ENCODE measurements at regions not wholly inside any gene's neighbourhood (a gene's known extent, or its start where the extent isn't known, plus 50 kb on each side); places are given as distances from the start of the nearest gene placed in this dataset.

DNA sequence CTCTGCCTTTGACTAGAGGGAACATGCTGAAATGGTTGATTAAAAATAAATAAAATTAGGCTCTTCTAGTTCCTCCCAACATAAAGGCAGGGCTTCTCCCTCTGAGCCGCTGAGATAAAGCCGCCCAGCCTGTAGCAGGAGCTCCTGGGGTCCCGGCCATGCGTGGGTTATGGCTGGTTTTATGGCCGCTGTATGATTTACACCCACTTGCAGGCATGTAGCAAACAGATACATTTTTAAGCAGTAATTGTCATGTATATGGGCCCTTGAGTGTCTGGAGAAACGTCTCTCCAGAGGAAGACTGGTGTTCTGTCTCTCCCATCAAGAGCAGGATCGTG, 201.0 kb upstream of the TNRC6C start:
- H3K27ac Mint-ChIP-seq = no peak overlapping the region
- no peak overlapping the region for H3K4me3 Mint-ChIP-seq
- no peak for ATAC-seq
- peaks cover 40% of the 10 kb centered on the region for H3K27me3 Mint-ChIP-seq
- H3K9me3 Mint-ChIP-seq = no peaks in the 10 kb centered on the region
- no peaks in the 10 kb centered on the region for H3K36me3 Mint-ChIP-seq
- no peaks in the 10 kb centered on the region for H3K4me1 Mint-ChIP-seq

DNA sequence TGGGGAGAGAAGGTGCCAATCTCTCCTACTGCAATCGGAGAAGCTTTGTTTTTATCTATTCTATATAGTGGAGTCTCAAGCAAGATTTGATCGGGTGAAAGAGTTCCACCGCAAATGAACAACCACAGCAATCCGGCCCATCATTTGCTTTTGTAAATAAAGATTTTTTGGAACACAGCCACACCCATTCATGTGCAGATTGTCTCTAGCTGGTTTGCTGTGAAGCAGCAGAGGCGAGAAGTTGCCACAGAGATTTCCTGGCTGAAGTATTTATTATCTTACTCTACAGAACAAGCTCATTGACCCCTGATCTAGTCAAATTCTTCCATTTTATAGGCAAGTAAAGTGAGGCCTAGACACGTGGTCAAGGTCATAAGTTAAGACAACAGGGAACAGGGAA, 195.5 kb upstream of the TNRC6C start:
- H3K27me3 Mint-ChIP-seq = peaks cover 49% of the 10 kb centered on the region
- no peaks in the 10 kb centered on the region for H3K4me1 Mint-ChIP-seq
- H3K9me3 Mint-ChIP-seq = no peaks in the 10 kb centered on the region
- no peak overlapping the region for H3K27ac Mint-ChIP-seq
- H3K36me3 Mint-ChIP-seq = no peaks in the 10 kb centered on the region
- H3K4me3 Mint-ChIP-seq = no peak overlapping the region
- ATAC-seq = no peak

DNA sequence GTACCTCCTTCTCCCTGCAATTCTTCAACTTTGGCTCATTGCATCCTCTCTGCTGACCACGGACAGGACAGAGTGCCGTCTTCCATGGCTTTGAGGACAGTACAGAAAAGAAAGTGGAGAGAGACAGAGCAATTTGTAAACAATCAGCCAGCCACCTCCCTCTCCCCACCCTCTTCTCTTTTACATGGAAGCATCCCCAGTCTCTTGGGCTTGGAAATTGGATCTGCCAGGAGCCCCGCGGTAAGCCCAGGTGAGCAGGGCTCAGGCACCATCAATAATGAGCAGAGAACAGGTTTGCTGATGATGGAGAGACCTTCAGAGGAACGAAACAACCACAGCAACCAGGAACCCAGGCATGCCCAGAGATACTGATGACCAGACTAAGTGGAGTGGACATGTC, 194.9 kb upstream of the TNRC6C start:
- H3K27me3 Mint-ChIP-seq = peaks cover 54% of the 10 kb centered on the region
- no peaks in the 10 kb centered on the region for H3K9me3 Mint-ChIP-seq
- no peak overlapping the region for H3K27ac Mint-ChIP-seq
- no peak overlapping the region for H3K4me3 Mint-ChIP-seq
- no peaks in the 10 kb centered on the region for H3K36me3 Mint-ChIP-seq
- ATAC-seq = no peak
- H3K4me1 Mint-ChIP-seq = no peaks in the 10 kb centered on the region

DNA sequence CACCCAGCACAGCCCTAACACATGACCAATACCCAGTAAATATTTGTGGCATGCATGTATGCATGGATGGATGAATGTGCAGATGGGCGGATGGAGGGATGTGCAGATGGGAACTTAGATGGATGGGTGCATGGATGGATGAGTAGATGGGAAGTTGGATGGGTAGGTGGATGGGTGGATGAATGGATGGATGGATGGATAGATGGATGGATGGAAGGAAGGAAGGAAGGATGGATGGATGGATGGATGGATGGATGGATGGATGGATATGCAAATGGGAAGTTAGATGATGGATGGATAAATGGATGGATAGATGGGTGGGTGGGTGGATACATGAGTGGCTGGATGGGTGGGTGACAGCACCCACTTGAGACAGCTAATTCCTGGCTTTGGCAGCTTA, 193.2 kb upstream of the TNRC6C start:
- Mint-ChIP-seq H3K4me3 (no peak overlapping the region), H3K36me3 (no peaks in the 10 kb centered on the region), H3K9me3 (no peaks in the 10 kb centered on the region), H3K4me1 (no peaks in the 10 kb centered on the region), H3K27me3 (peaks cover 69% of the 10 kb centered on the region), H3K27ac (no peak overlapping the region)
- ATAC-seq = no peak

DNA sequence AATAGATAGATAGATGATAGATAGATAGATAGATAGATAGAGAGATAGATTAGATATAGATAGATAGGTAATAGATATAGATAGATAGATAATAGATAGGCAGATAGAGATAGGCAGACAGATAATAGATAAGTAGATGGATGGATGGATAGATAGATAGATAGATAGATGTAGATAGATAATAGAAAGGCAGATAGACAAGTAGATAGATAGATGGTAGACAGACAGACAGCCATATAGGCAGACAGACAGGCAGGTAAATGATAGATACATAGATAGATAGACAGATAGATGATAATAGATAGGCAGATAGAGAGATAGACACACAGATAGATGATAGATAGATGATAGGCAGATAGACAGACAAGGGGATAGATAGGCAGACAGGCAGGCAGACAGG, 191.4 kb upstream of the TNRC6C start:
- no peaks in the 10 kb centered on the region for H3K36me3 Mint-ChIP-seq
- ATAC-seq = no peak
- peaks cover 68% of the 10 kb centered on the region for H3K27me3 Mint-ChIP-seq
- H3K4me1 Mint-ChIP-seq = peaks cover 2% of the 10 kb centered on the region
- H3K4me3 Mint-ChIP-seq = no peak overlapping the region
- no peak overlapping the region for H3K27ac Mint-ChIP-seq
- H3K9me3 Mint-ChIP-seq = no peaks in the 10 kb centered on the region

DNA sequence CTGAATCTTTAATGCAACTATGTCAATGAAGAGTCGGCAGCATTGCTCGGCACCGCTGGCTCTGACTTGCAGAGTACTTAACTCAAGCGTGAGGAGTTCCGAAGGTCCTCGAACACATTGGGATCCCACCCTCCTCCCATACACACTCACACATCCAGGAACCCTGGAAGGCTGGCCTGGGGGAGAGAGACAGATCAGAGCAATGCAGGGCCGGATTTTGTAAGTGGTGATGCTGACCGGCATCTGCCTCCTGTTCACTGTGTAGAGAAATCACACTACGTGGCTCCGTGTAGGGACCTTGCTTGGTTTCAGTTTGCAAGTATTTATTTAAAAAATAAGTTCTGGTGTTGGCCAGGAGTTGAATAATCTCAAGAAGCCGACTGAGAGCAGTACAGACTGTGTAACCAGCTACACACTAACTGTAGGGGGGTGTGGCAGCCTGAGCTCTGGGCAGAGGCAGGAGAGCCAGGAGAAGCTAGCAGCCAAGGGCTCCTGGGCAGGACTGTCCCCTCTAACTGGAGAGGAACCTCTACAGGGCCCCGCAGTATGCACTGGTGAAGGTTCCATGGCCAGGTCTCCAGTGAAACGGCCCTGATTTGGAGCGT, 190.2 kb upstream of the TNRC6C start:
- ATAC-seq = no peak
- no peaks in the 10 kb centered on the region for H3K9me3 Mint-ChIP-seq

DNA sequence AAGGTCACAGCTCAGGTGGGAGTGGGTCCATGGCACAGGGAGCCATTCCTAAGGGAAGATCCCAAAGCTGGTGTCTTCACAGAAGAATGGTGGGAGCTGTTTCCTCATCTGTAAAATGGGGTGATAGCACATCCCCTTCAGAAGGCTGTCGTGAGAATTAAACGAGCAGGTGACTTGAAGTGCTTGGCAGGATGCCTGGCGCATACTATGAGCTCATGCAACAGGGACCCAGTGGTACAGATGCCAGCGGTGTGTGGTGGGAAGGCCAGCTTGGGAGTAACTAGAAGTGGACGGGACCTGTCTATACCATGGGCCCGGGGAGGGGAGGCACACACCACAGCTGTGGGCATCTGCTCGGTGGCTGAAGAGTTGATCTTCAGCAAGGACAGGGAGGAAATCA, 189.3 kb upstream of the TNRC6C start:
- H3K27ac Mint-ChIP-seq = no peak overlapping the region
- peaks cover 59% of the 10 kb centered on the region for H3K27me3 Mint-ChIP-seq
- H3K4me1 Mint-ChIP-seq = peaks cover 17% of the 10 kb centered on the region
- no peak for ATAC-seq
- H3K36me3 Mint-ChIP-seq = no peaks in the 10 kb centered on the region
- no peak overlapping the region for H3K4me3 Mint-ChIP-seq
- no peaks in the 10 kb centered on the region for H3K9me3 Mint-ChIP-seq

More for the DNA sequence above, 190.2 kb upstream of the TNRC6C start:
- Mint-ChIP-seq H3K36me3 (no peaks in the 10 kb centered on the region), H3K4me3 (no peak overlapping the region), H3K27me3 (peaks cover 68% of the 10 kb centered on the region), H3K27ac (no peak overlapping the region), H3K4me1 (peaks cover 14% of the 10 kb centered on the region)

DNA sequence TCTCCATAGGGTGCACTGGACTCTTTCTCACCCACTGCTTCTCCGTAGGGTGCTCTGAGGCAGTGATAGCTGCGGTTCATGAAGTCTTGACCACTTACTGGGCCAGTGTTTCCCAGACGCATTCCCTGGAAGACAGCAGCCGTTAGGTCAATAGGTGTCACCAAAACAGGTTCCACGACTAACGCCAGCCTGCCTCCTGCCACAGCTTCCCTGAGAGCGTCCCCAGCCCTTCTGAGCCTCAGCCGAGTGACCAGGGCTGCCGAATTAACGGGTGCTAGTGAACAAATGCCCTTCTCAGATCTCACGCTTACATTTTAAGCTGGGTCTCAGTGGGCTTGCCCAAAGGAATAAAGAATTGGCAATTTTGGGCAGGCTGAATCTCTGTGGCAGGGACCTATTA, 188.7 kb upstream of the TNRC6C start:
- no peak overlapping the region for H3K27ac Mint-ChIP-seq
- ATAC-seq = no peak
- H3K27me3 Mint-ChIP-seq = peaks cover 58% of the 10 kb centered on the region
- H3K36me3 Mint-ChIP-seq = no peaks in the 10 kb centered on the region
- no peak overlapping the region for H3K4me3 Mint-ChIP-seq
- peaks cover 17% of the 10 kb centered on the region for H3K4me1 Mint-ChIP-seq
- no peaks in the 10 kb centered on the region for H3K9me3 Mint-ChIP-seq

DNA sequence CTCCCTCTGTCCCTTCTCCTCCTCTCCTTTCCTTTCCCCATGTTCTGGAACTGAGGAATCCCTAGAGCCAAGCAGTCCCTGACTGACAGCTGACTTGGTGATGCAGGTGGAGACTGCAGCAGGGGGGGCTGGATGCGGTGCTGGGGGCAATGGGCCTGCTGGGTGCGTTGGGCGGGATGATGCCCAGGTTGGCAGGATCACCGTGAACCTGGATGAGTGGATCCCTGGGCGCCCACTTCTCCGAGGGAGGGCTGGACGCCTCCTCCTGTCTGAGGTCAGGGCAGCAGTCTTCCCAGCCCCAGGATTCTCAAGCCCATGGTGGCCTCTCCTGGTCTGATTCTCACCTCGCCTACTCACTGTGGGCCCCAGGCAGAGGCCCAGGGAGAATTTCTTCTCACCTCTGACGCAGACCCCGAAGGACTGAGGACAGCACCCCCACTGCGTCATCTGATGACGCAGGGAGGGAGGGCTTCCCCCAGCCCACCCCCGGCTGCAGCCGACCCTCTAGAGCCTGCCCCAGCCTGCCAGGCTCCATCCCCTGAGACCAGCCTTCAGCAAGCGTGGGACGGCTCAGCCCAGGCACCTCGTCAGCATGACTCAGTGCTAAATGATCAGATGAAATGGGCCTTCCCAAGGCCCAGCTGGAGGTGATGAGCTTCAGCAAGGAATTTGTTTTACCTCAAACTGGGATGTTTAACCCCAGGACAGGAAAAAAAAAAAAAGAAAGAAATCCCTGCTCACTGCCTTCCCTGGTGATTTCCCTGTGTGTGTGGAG, 188.0 kb upstream of the TNRC6C start:
- Mint-ChIP-seq H3K27ac (peak overlapping the region; percentile 13), H3K9me3 (no peaks in the 10 kb centered on the region), H3K4me3 (no peak overlapping the region), H3K36me3 (no peaks in the 10 kb centered on the region), H3K4me1 (peaks cover 17% of the 10 kb centered on the region), H3K27me3 (peaks cover 50% of the 10 kb centered on the region)
- ATAC-seq = peak; percentile 3

DNA sequence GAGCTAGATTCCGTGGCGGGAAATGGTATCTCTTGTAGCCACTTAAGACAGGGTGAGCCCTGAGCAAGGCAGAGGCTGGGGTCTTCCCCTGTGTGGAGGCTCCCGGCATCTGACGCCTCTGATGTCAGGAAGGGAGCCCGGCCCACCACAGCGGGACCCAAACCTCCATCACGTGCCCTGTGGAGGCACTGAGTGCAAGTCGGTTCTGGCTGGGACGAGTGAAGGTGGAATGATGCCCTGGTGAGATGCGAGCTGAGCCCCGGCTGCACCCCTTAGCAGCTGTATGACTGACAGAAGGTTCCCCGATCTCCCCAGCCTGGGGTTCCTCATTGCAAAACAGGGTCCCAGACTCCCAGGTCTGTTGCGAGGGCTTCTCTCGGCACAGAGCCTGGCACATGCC, 187.4 kb upstream of the TNRC6C start:
- H3K4me3 Mint-ChIP-seq = no peak overlapping the region
- ATAC-seq = no peak
- no peaks in the 10 kb centered on the region for H3K9me3 Mint-ChIP-seq
- peaks cover 48% of the 10 kb centered on the region for H3K27me3 Mint-ChIP-seq
- peaks cover 17% of the 10 kb centered on the region for H3K4me1 Mint-ChIP-seq
- no peaks in the 10 kb centered on the region for H3K36me3 Mint-ChIP-seq
- H3K27ac Mint-ChIP-seq = peak overlapping the region; percentile 13

DNA sequence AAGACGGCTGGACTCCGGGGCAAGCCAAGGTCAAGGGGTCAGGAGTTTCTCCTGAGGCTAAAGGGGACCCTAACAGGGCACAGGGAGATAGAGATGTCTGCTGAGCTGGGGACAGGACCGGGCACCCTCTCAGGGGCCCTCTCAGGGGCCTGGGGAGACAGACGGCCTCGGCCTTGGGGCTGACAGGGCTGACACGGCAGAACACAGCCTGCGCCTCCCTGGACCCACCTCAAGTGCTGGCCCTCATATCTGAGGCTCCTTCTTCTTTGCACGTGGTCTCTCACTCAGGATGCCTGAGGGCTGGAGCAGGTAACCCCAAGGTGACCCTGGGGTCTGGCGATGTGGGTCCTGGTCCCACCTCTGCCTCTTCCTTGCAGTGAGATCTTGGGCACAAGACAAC, 186.9 kb upstream of the TNRC6C start:
- peaks cover 46% of the 10 kb centered on the region for H3K27me3 Mint-ChIP-seq
- no peak overlapping the region for H3K27ac Mint-ChIP-seq
- no peak for ATAC-seq
- H3K36me3 Mint-ChIP-seq = no peaks in the 10 kb centered on the region
- H3K4me1 Mint-ChIP-seq = peaks cover 17% of the 10 kb centered on the region
- H3K4me3 Mint-ChIP-seq = no peak overlapping the region
- no peaks in the 10 kb centered on the region for H3K9me3 Mint-ChIP-seq

DNA sequence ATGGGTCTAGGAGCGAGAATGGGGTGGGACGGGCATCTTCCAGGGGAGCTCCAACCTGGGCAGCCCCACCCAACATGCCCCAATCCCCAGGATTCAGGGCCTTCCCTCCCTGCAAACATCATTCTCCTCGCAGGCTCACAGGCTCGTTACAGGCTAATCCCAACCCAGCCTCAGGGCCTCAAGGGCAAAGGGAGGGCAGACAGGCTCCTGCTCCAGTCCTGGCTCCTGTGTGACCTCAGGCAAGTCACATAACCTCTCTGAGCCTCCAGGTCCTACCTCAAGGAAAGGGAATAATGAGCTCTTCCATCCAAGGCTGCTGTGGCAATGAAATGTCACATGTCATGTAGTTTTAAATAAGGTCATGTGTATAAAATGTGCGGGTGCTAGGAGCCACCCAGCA, 186.5 kb upstream of the TNRC6C start:
- H3K4me1 Mint-ChIP-seq = peaks cover 17% of the 10 kb centered on the region
- no peak overlapping the region for H3K4me3 Mint-ChIP-seq
- ATAC-seq = no peak
- peaks cover 42% of the 10 kb centered on the region for H3K27me3 Mint-ChIP-seq
- H3K27ac Mint-ChIP-seq = no peak overlapping the region
- H3K9me3 Mint-ChIP-seq = no peaks in the 10 kb centered on the region
- no peaks in the 10 kb centered on the region for H3K36me3 Mint-ChIP-seq

DNA sequence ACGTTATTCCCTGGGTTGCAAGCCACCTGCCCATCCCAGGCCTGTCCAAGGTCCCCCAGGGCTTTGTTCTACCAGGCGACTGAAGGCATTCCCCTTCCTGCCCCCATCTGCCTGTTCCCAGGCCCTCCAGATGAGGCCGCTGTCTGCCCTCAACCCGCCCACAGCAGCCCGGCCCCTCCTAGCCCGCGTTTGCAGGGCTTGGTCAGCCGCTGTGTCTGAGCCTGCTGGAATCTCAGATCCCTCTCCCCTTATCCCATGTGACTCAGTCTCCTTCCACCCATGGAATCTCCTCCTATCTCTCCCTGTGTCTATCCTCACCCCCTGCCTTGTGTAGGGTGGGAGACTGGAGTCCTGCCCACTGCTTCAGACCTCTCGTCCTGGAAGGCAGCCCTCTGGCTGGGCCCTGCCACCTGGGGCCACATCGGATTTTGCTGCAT, 186.0 kb upstream of the TNRC6C start:
- Mint-ChIP-seq H3K9me3 (no peaks in the 10 kb centered on the region), H3K27ac (peak overlapping the region; percentile 43), H3K27me3 (peaks cover 37% of the 10 kb centered on the region), H3K4me1 (peaks cover 17% of the 10 kb centered on the region), H3K4me3 (no peak overlapping the region), H3K36me3 (no peaks in the 10 kb centered on the region)
- ATAC-seq = peak; percentile 79

DNA sequence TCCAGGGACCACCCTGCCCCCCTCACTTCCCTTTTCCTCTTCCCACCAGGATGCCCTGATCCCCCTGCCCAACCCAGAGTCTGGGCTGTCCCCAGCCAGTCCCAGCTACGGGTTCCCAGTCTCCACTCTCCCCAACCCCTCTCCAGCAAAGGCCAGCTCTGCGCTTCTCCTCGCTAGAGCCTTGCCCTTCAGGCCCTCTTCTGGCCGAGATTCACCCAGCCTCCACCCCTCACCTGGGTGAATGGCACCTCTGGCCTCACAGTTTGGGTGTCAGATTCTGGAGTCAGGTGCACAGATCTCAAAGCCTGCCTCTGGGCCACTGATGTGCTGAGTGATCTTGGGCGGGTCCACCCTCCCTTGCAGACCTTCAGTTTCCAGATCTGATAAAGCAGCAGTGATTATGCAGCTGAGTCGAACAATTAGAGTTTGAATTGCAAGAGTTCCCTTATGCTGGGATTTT, 185.6 kb upstream of the TNRC6C start:
- Mint-ChIP-seq H3K27me3 (peaks cover 35% of the 10 kb centered on the region), H3K9me3 (no peaks in the 10 kb centered on the region), H3K36me3 (no peaks in the 10 kb centered on the region), H3K4me3 (no peak overlapping the region), H3K27ac (peak overlapping the region; percentile 43), H3K4me1 (peaks cover 17% of the 10 kb centered on the region)
- ATAC-seq = peak; percentile 14

DNA sequence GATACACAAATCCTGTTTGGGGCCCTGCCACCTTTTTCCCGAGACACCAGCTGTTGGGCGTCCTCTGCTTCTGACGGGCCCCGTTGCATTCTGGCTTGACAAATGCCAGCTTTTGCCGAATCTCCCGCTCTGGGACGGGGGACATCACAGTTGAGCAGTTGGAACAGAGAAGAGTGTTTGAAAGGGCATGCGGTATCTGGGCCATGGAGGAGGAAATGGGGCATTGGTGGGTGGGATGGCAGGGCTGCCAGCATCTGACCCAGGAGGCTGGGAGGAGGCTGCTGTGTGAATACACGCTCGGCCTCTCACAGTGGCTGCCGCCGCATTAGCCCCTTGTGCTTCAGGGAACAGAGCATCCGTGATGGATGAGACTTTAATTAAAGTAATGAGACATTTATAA, 184.3 kb upstream of the TNRC6C start:
- Mint-ChIP-seq H3K27me3 (peaks cover 38% of the 10 kb centered on the region), H3K4me3 (no peak overlapping the region), H3K4me1 (peaks cover 25% of the 10 kb centered on the region), H3K27ac (no peak overlapping the region), H3K9me3 (no peaks in the 10 kb centered on the region), H3K36me3 (no peaks in the 10 kb centered on the region)
- ATAC-seq = no peak
